PFSK-1 (cell line): ENCODE measurements at regions not wholly inside any gene's neighbourhood (a gene's known extent, or its start where the extent isn't known, plus 50 kb on each side); places are given as distances from the start of the nearest gene placed in this dataset.

Experiments
- FOXP2 ChIP-seq: optimal IDR thresholded peaks from 2 replicates; pipeline ENCODE3; 2011; ENCODE audit warnings: borderline replicate concordance, control low read depth, inconsistent platforms; ENCODE audit not compliant: insufficient read depth; ENCODE audit errors: extremely low read length, extremely low read depth
- POLR2AphosphoS5 ChIP-seq: IDR thresholded peaks from 2 replicates; pipeline ENCODE4 v1.6.1; 2012; ENCODE audit warnings: low read depth, mild to moderate bottlenecking, control low read depth, low read length, moderate library complexity
- REST ChIP-seq, 2 experiments: IDR thresholded peaks; 2 replicates each; pipeline versions ENCODE4 v1.6.1 to v1.8.0; 2011 to 2012; ENCODE audit warnings: low read depth in 2 of 2, low read length in 2 of 2, control low read depth in 1 of 2, inconsistent platforms in 1 of 2, mild to moderate bottlenecking in 1 of 2, moderate library complexity in 1 of 2; ENCODE audit not compliant: insufficient read depth in 1 of 2
- SIN3A ChIP-seq: IDR thresholded peaks from 2 replicates; pipeline ENCODE4 v1.6.1; 2012; ENCODE audit warnings: mild to moderate bottlenecking, low read length, moderate library complexity, borderline replicate concordance; ENCODE audit not compliant: insufficient read depth
- TAF1 ChIP-seq: IDR thresholded peaks from 2 replicates; pipeline ENCODE4 v1.6.1; 2012; ENCODE audit warnings: low read length, control low read depth, borderline replicate concordance; ENCODE audit not compliant: insufficient read depth

DNA sequence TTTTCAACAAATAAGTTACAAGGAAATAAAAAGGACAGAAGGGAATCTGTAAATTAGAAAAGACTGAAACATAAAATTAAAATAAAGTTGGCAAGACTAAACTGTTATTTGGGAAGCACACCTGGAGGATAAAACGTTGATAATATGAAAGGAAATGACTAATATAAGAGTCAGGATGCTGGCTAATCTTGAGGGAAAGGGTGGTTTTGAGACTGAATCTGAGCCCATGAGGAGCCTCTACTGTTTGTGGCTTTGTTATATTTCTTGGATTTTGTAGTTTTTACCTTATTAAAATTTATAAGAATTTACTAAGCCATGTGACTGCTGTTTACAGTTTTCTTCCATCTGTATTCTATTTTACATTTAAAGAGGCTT is 718.0 kb upstream of the SPRY2 start:
- TF ChIP-seq REST (IDR thresholded peaks at IDR 0.05; ENCODE audit: insufficient read depth in 1 of 2, low read depth in 2 of 2, low read length in 2 of 2) (no peak), TAF1 (no peak), SIN3A (no peak), FOXP2 (no peak), POLR2AphosphoS5 (no peak)

DNA sequence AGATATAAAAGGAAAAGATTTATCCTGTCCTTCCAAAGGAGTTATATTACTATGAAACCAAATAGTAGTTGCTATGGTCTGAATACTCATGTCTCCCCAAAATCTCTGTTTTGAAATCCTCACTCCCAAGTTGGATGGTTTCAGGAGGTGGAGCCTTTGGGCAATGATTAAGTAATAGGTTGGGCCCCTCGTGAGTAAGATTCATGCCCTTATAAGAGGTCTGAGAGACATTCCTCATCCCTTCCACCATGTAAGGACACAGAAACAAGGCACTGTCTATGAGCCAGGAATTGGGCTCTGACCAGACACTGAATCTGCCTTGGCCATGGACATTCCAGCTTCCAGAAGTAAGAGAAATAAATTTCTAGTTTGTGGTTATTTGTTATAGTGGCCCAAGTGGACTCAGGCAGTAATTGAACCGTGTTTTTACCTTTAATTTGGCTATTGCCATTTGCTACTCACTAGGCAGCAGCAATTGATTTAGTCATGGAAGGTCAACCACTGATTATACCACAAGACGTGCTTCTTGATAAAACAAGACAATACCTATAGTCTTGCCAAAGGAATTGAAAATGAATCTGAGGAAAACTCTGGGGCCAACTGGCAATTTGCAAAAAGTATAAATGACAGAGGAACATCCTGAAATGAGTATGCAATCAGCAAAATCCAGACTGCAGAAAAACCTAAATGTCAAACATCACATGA is 717.4 kb upstream of the SPRY2 start:
- TF ChIP-seq POLR2AphosphoS5 (no peak), TAF1 (no peak), REST (IDR thresholded peaks at IDR 0.05; ENCODE audit: insufficient read depth in 1 of 2, low read depth in 2 of 2, low read length in 2 of 2) (no peak), FOXP2 (no peak), SIN3A (no peak)

DNA sequence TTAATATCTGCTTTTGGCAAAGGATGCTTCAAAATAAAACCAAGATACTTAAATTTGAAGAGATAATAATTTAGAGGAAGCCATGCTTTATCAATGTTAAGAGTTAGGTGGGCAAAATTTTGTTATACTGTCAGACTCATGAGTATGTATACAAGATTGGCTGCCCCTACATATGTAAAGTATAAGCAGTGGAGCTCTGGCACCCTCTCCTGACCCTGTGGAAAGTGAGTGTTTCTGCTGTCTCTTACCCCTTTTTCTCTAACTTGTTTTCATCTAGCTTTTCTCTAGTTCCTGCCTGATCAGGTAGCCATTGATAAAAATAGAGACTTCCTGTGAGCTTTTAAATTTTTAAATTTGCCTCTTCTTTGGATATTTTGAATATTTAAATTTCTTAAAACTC is 710.9 kb upstream of the SPRY2 start:
- TF ChIP-seq TAF1: no peak
- TF ChIP-seq SIN3A: no peak
- no peak for TF ChIP-seq FOXP2
- no peak for TF ChIP-seq REST (IDR thresholded peaks at IDR 0.05; ENCODE audit: insufficient read depth in 1 of 2, low read depth in 2 of 2, low read length in 2 of 2)
- no peak for TF ChIP-seq POLR2AphosphoS5

GRCh38 chr13:81048026-81048461 is 707.1 kb upstream of the SPRY2 start:
- TF ChIP-seq POLR2AphosphoS5 (no peak), TAF1 (no peak), REST (IDR thresholded peaks at IDR 0.05; ENCODE audit: insufficient read depth in 1 of 2, low read depth in 2 of 2, low read length in 2 of 2) (no peak), FOXP2 (no peak), SIN3A (no peak)

GRCh38 chr13:81041761-81042160 is 700.8 kb upstream of the SPRY2 start:
- TF ChIP-seq FOXP2: no peak
- no peak for TF ChIP-seq SIN3A
- TF ChIP-seq POLR2AphosphoS5: no peak
- TF ChIP-seq TAF1: no peak
- TF ChIP-seq REST (IDR thresholded peaks at IDR 0.05; ENCODE audit: insufficient read depth in 1 of 2, low read depth in 2 of 2, low read length in 2 of 2): no peak
